PC-9 (cell line): ENCODE measurements at regions not wholly inside any gene's neighbourhood (a gene's known extent, or its start where the extent isn't known, plus 50 kb on each side); places are given as distances from the start of the nearest gene placed in this dataset.

ENCODE experiments used
- BruUV-seq: library from RNA; stranded (reverse); fragments of 400-500 nt; replicated peaks from 2 replicates; lab custom pipeline; 2021; lab: Mats Ljungman, UMichigan
- CTCF ChIA-PET: fragments of 300-600 bp; sonication (Branson Sonifier 250); formaldehyde crosslinking; loops from one replicate; lab custom pipeline; 2022; ENCODE audit warnings: antibody characterized with exemption; lab: Charles Lee
- POLR2A ChIA-PET: fragments of 300-600 bp; sonication (Branson Sonifier 250); formaldehyde crosslinking; loops from one replicate; lab custom pipeline; 2022; ENCODE audit warnings: antibody characterized with exemption; ENCODE audit not compliant: unreplicated experiment; lab: Charles Lee
- DNase-seq, 2 experiments: peaks; one replicate each; pipeline versions ENCODE4 v3.0.0 to v3.0.0-alpha.2; 2015 to 2022; ENCODE audit warnings: mixed read lengths in 1 of 2
- H2AFZ ChIP-seq: fragments of 200-600 bp; sonication (generic); 2 replicates; pipeline ENCODE4 v1.8.1; 2017; ENCODE audit warnings: antibody characterized with exemption
- H3F3A ChIP-seq: fragments of 200-600 bp; sonication (generic); 2 replicates; pipeline ENCODE4 v1.8.1; 2017; ENCODE audit warnings: antibody characterized with exemption, mild to moderate bottlenecking, low read depth; ENCODE audit not compliant: insufficient read depth
- H3K27ac ChIP-seq: fragments of 200-600 bp; sonication (generic); 2 replicates; pipeline ENCODE4 v1.6.1; 2016; ENCODE audit warnings: mixed run types
- H3K27me3 ChIP-seq: fragments of 200-600 bp; sonication (generic); 2 replicates; pipeline ENCODE4 v1.6.1; 2016; ENCODE audit warnings: low read depth, mixed run types; ENCODE audit not compliant: insufficient read depth
- H3K36me3 ChIP-seq: fragments of 200-600 bp; sonication (generic); 2 replicates; pipeline ENCODE4 v1.6.1; 2016; ENCODE audit warnings: low read depth, mixed run types
- H3K4me1 ChIP-seq: fragments of 200-600 bp; sonication (generic); replicated peaks from 2 replicates; pipeline ENCODE4 v1.6.1; 2016; ENCODE audit warnings: mixed run types; ENCODE audit not compliant: insufficient read depth
- H3K4me2 ChIP-seq: fragments of 200-600 bp; sonication (generic); 2 replicates; pipeline ENCODE4 v1.6.1; 2017; ENCODE audit warnings: mixed run types
- H3K4me3 ChIP-seq: fragments of 200-600 bp; sonication (generic); 2 replicates; pipeline ENCODE4 v1.6.1; 2016; ENCODE audit warnings: mixed run types
- H3K79me2 ChIP-seq: fragments of 200-600 bp; sonication (generic); 2 replicates; pipeline ENCODE4 v1.6.1; 2017; ENCODE audit warnings: low read depth, mixed run types
- H3K9me2 ChIP-seq: fragments of 200-600 bp; sonication (generic); 2 replicates; pipeline ENCODE4 v1.8.1; 2017; ENCODE audit warnings: mild to moderate bottlenecking; ENCODE audit not compliant: insufficient read depth
- H3K9me3 ChIP-seq: fragments of 200-600 bp; sonication (generic); 2 replicates; pipeline ENCODE4 v1.8.1; 2016; ENCODE audit warnings: low read depth; ENCODE audit not compliant: insufficient read depth
- H4K20me1 ChIP-seq: fragments of 200-600 bp; sonication (generic); 2 replicates; pipeline ENCODE4 v1.8.1; 2017; ENCODE audit not compliant: insufficient read depth
- CTCF ChIP-seq: fragments of 200-600 bp; sonication (generic); conservative IDR thresholded peaks from 2 replicates; pipeline ENCODE4 v1.6.1; 2017; ENCODE audit warnings: mixed run types, antibody characterized with exemption, mild to moderate bottlenecking, moderate library complexity
- EZH2 ChIP-seq: fragments of 200-600 bp; sonication (generic); IDR thresholded peaks from 2 replicates; pipeline ENCODE4 v1.8.0; 2017; ENCODE audit warnings: antibody characterized with exemption, low read depth
- intact Hi-C: fragments of 100-400 bp; cut with micrococcal nuclease; formaldehyde crosslinking; loops from one replicate; pipeline ENCODE4 v1.10.0; 2022; ENCODE audit not compliant: unreplicated experiment

GRCh38 chr4:82223715-82224114, 150.1 kb downstream of the HNRNPD start:
- ChIA-PET POLR2A (no interaction called here), CTCF (no interaction called here)
- Histone ChIP-seq H3K27me3 (no peaks in the 10 kb centered on the region), H2AFZ (no peak overlapping the region), H3K9me3 (no peaks in the 10 kb centered on the region), H3K9me2 (no peaks in the 10 kb centered on the region), H3K27ac (no peak overlapping the region), H4K20me1 (no peaks in the 10 kb centered on the region), H3K4me2 (no peak overlapping the region), H3K79me2 (no peaks in the 10 kb centered on the region), H3F3A (no peaks in the 10 kb centered on the region), H3K36me3 (no peaks in the 10 kb centered on the region), H3K4me1 (no peaks in the 10 kb centered on the region), H3K4me3 (no peak overlapping the region)
- intact Hi-C loops, result no loop called here
- no TSS peak for BruUV-seq
- no peak for DNase-seq
- no peak for TF ChIP-seq CTCF
- TF ChIP-seq EZH2, result no peak

DNA sequence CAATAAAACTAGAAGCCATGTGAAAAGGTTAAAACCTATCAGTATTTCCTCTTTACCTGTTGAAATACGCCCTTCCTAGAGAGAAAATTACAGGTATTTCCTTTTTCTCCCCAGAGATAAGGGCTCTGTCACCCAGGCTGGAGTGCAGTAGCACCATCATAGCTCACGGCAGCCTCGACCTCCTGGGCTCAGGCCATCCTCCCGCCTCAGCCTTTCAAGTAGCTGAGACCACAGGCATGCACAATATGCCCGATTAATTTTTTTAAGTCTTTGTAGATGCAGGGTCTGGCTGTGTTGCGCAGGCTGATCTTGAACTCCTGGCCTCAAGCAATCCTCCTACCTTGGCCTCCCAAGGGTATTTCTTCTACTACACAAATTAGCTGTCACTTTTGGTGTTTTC, 154.4 kb downstream of the HNRNPD start:
- TF ChIP-seq EZH2 (no peak), CTCF (no peak)
- H3K79me2 ChIP-seq, result no peaks in the 10 kb centered on the region
- H3K4me3 ChIP-seq, result no peak overlapping the region
- H4K20me1 ChIP-seq, result no peaks in the 10 kb centered on the region
- no peaks in the 10 kb centered on the region for H3K9me2 ChIP-seq
- H3K36me3 ChIP-seq, result no peaks in the 10 kb centered on the region
- no peaks in the 10 kb centered on the region for H3K27me3 ChIP-seq
- H3K4me2 ChIP-seq, result no peak overlapping the region
- H3K27ac ChIP-seq, result no peak overlapping the region
- BruUV-seq, result no TSS peak
- ChIA-PET CTCF (no interaction called here), POLR2A (no interaction called here)
- DNase-seq, result no peak
- intact Hi-C loops, result no loop called here
- no peaks in the 10 kb centered on the region for H3K9me3 ChIP-seq
- no peaks in the 10 kb centered on the region for H3F3A ChIP-seq
- H3K4me1 ChIP-seq, result no peaks in the 10 kb centered on the region
- H2AFZ ChIP-seq, result no peak overlapping the region

DNA sequence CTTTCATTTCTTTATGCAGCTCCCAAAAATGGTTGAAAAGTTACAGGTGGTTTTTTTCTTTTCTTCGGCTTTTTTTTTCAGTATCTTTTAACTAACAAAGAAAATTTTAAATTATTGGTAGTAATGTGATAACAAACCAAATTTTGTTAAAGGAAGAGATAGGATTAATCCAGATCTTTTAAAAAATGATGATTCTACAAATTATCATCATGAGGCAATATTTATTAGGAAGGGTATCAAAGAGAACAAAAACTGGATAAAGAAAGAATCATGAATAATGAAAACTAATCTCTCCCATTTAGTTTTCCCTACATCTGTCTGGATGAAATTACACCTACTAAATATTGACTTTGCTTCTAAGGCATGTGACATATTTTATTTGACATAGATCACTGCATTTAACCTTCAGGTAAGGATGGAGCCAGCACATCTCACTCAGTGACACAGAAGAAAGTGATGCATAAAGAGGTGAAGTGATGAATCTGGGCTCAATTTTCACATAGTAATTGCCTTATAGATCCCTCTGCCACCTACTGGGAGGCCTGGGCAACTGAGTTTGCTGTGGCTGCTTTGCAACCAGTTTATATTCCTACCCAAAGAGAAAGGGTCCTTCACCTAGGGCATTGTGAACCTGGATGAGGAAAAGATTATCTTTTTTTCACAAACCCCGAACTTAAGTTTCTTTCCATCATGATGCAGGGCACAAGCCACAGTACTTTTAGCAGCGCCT, 155.6 kb downstream of the HNRNPD start:
- ChIA-PET POLR2A (no interaction called here), CTCF (no interaction called here)
- H3K4me3 ChIP-seq, result no peak overlapping the region

More for the DNA sequence above, 155.6 kb downstream of the HNRNPD start:
- no peaks in the 10 kb centered on the region for H3K9me3 ChIP-seq
- no peaks in the 10 kb centered on the region for H3K9me2 ChIP-seq
- H3K27me3 ChIP-seq, result no peaks in the 10 kb centered on the region
- no peaks in the 10 kb centered on the region for H4K20me1 ChIP-seq
- no peak for DNase-seq
- H3K79me2 ChIP-seq, result no peaks in the 10 kb centered on the region
- H3K4me1 ChIP-seq, result no peaks in the 10 kb centered on the region
- H2AFZ ChIP-seq, result no peak overlapping the region
- no peaks in the 10 kb centered on the region for H3K36me3 ChIP-seq
- no peak overlapping the region for H3K27ac ChIP-seq
- no peaks in the 10 kb centered on the region for H3F3A ChIP-seq
- TF ChIP-seq CTCF, result 0 out of 2 replicates have a peak, but pooled peaks have one; percentile 25
- no peak for TF ChIP-seq EZH2
- no TSS peak for BruUV-seq
- H3K4me2 ChIP-seq, result no peak overlapping the region
- intact Hi-C loops, result no loop called here
